22Rv1 (cell line): ENCODE measurements at regions not wholly inside any gene's neighbourhood (a gene's known extent, or its start where the extent isn't known, plus 50 kb on each side); places are given as distances from the start of the nearest gene placed in this dataset.

Experiments
- CTCF ChIP-seq: fragments of 450-650 bp; IDR thresholded peaks from 2 replicates; pipeline ENCODE4 v1.5.1; 2017; ENCODE audit warnings: mild to moderate bottlenecking
- ZFX ChIP-seq: fragments of 450-650 bp; IDR thresholded peaks from 2 replicates; pipeline ENCODE4 v1.6.1; 2017; ENCODE audit warnings: antibody characterized with exemption, borderline replicate concordance

DNA sequence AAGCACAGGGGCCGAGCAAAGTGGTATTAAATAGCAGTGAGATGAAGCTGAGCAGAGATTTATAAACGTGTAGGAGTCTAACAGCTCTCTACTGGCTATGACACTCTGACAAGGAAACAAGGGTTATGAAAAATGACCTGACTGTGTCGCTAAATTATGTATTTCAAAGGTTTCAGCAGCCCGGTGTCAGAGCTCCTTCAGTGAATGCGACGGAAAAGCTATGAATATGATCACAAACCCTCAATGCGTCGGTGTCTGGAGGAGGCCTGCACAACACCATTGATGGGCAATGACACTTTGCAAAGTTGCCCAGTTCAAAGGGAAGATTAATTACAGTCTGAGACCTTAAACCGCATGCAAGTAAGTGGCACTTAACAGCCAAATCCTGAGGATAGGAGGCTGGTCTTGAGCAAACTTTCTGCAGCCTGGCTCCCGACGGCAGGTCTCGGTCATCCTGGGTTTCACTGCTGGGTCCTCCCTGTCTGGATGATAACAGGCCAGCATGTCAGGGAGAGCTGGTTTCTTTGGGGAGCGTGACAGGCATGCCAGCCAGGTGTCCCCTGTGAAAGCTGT lies 615.1 kb upstream of the SALL3 start:
- no peak for TF ChIP-seq CTCF
- TF ChIP-seq ZFX, result no peak
